ENCODE measurements at regions not wholly inside any gene's neighbourhood (a gene's known extent, or its start where the extent isn't known, plus 50 kb on each side); places are given as distances from the start of the nearest gene placed in this dataset.

- Histone ChIP-seq H3K4me3 (replicated peaks; ENCODE audit: low read depth, low read length) (no peak overlapping the region), H3K36me3 (ENCODE audit: control insufficient read depth, insufficient read depth, low read length) (no peaks in the 10 kb centered on the region), H3K27me3 (replicated peaks; ENCODE audit: control insufficient read depth, insufficient read depth, low read length) (peaks cover 3% of the 10 kb centered on the region; the same call in 1 of the 2 replicates)
- DNase-seq (ENCODE audit: extremely low read depth, insufficient read length): no peak
- TF ChIP-seq, protein P1, sequence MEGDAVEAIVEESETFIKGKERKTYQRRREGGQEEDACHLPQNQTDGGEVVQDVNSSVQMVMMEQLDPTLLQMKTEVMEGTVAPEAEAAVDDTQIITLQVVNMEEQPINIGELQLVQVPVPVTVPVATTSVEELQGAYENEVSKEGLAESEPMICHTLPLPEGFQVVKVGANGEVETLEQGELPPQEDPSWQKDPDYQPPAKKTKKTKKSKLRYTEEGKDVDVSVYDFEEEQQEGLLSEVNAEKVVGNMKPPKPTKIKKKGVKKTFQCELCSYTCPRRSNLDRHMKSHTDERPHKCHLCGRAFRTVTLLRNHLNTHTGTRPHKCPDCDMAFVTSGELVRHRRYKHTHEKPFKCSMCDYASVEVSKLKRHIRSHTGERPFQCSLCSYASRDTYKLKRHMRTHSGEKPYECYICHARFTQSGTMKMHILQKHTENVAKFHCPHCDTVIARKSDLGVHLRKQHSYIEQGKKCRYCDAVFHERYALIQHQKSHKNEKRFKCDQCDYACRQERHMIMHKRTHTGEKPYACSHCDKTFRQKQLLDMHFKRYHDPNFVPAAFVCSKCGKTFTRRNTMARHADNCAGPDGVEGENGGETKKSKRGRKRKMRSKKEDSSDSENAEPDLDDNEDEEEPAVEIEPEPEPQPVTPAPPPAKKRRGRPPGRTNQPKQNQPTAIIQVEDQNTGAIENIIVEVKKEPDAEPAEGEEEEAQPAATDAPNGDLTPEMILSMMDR (IDR thresholded peaks at IDR 0.05; ENCODE audit: insufficient read depth, low read length, poor library complexity, severe bottlenecking): no peak
Measured at GRCh38 chr1:38221006-38221649, 174.5 kb upstream of the POU3F1 start.

GRCh38 chr1:38217316-38217715 is 170.7 kb upstream of the POU3F1 start:
- H3K36me3 ChIP-seq (ENCODE audit: control insufficient read depth, insufficient read depth, low read length): no peaks in the 10 kb centered on the region
- TF ChIP-seq, protein P1 (IDR thresholded peaks at IDR 0.05; ENCODE audit: insufficient read depth, low read length, poor library complexity, severe bottlenecking): no peak
- H3K4me3 ChIP-seq (replicated peaks; ENCODE audit: low read depth, low read length): no peak overlapping the region
- H3K27me3 ChIP-seq (replicated peaks; ENCODE audit: control insufficient read depth, insufficient read depth, low read length): peaks cover 3% of the 10 kb centered on the region; the same call in 1 of the 2 replicates
- no peak for DNase-seq (ENCODE audit: extremely low read depth, insufficient read length)

DNA sequence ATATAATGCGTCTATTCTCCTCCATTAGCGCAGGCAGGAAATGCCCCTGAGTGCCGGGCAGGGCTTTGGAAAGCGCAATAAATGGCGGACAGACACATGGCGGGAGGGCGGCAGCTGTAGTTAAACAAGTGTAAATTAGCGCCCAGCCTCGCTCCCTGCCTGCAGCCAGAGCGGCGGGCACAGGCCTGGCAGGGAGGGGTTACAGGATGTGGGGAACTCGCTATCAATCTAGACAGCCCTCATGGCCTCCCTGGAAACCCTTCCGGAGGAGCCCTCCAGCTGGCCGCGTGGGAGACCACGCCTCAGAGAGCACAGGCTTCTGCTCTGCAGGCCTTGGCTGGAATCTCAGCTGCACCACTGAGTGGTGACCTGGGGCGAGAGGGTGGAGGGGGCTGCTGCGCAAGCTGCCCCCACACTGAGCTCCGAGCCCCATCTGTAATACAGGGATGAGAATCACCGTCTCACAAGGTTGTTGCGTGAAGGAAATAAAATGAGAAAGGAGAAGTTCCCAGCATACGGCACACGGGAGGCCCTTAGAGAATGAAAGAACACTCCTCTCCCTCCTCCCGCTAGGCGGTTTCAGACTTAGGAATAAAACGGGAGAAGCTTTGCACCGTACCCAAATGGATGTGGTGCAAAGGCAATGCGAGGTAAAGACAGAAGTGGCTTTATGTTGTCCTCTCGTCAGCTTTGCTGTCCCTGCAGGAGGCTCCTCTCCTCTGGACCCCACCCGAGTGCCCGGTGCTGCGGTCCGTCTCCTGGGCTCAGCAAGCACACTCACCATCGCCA is 167.2 kb upstream of the POU3F1 start:
- TF ChIP-seq, protein P1 (IDR thresholded peaks at IDR 0.05; ENCODE audit: insufficient read depth, low read length, poor library complexity, severe bottlenecking): no peak
- H3K27me3 ChIP-seq (replicated peaks; ENCODE audit: control insufficient read depth, insufficient read depth, low read length): peaks cover 3% of the 10 kb centered on the region; the same call in 1 of the 2 replicates
- H3K36me3 ChIP-seq (ENCODE audit: control insufficient read depth, insufficient read depth, low read length): no peaks in the 10 kb centered on the region
- DNase-seq (ENCODE audit: extremely low read depth, insufficient read length): no peak
- no peak overlapping the region for H3K4me3 ChIP-seq (replicated peaks; ENCODE audit: low read depth, low read length)

DNA sequence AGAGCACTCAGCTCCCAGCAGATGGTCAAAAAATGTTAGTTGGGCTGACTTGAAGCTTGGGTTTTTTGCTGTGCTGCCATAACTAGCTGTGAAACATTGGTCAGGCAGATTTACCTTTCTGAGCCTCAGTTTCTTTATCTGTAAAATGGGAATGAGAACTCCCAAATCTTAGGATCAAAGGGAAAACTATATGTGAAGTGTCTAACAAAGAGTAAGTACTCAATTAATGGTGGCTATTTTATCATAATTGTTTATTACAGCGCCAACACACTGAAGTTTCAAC is 164.2 kb upstream of the POU3F1 start:
- Histone ChIP-seq H3K4me3 (replicated peaks; ENCODE audit: low read depth, low read length) (no peak overlapping the region), H3K36me3 (ENCODE audit: control insufficient read depth, insufficient read depth, low read length) (no peaks in the 10 kb centered on the region), H3K27me3 (replicated peaks; ENCODE audit: control insufficient read depth, insufficient read depth, low read length) (no peaks in the 10 kb centered on the region; the same call in 1 of the 2 replicates)
- TF ChIP-seq, protein P1 (IDR thresholded peaks at IDR 0.05; ENCODE audit: insufficient read depth, low read length, poor library complexity, severe bottlenecking): no peak
- DNase-seq (ENCODE audit: extremely low read depth, insufficient read length): no peak

DNA sequence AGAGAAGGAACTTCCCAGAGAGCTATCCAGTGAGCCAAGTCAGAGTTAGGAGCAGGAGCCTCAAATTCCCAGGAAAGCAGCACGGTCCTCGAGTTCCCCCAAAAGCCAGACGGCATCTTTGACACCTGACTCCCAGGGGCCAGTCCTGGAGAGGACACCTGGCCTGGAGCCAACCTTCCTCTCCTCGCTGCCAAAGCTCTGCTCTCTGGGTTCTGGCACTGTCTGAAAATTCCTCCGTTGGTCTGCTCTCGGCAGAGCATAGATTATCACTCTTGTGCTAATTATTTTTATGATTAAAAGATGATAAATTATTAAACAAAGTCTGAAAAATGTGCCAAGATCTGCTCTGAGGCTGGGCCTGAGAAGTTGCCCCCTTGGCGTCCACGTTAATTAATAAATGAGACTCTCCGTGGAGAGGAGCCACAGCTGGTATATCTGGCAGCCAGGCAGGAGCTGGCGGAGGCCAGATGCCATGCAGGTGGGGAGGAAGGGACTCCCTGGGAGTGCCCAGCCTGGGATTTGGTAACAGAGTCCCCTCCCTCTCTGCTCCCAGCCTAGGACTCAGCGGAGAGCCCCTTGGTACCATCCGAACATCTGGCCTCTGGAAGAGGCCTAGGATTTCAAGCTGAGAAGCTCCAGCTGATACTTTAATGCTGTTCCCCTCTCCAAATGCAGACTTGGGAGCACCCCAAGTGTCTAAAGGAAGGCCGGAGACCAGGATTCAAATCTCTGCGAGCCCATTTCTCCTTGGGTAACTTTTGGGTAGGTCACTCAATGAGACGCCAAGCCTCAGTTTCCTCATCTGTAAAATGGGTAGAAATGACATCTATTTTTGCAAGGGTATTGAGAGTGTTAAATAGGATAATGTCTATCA is 163.7 kb upstream of the POU3F1 start:
- no peaks in the 10 kb centered on the region; the same call in 1 of the 2 replicates for H3K27me3 ChIP-seq (replicated peaks; ENCODE audit: control insufficient read depth, insufficient read depth, low read length)
- no peak overlapping the region for H3K4me3 ChIP-seq (replicated peaks; ENCODE audit: low read depth, low read length)
- TF ChIP-seq, protein P1 (IDR thresholded peaks at IDR 0.05; ENCODE audit: insufficient read depth, low read length, poor library complexity, severe bottlenecking): no peak
- DNase-seq (ENCODE audit: extremely low read depth, insufficient read length): no peak
- H3K36me3 ChIP-seq (ENCODE audit: control insufficient read depth, insufficient read depth, low read length): no peaks in the 10 kb centered on the region

Data from GM06990 (cell line).